ENCODE measurements at regions not wholly inside any gene's neighbourhood (a gene's known extent, or its start where the extent isn't known, plus 50 kb on each side); places are given as distances from the start of the nearest gene placed in this dataset.
"Not testable (repeated sequence)": the region's sequence is repeated elsewhere in the genome, so short reads cannot be mapped to it uniquely, and the experiment has no call there.

DNA sequence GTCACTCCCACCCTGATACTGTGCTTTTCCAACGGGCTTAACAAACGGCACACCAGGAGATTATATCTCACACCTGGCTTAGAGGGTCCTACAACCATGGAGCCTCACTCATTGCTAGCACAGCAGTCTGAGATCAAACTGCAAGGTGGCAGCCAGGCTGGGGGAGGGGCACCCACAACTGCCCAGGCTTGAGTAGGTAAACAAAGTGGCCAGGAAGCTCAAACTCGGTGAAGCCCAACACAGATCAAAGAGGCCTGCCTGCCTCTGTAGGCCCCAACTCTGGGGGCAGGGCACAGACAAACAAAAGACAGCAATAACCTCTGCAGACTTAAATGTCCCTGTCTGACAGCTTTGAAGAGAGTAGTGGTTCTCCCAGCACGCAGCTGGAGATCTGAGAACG lies 1022.6 kb downstream of the RAB28 start:
- DNase-seq (ENCODE audit: low read depth in 3 of 3): not testable (repeated sequence)

DNA sequence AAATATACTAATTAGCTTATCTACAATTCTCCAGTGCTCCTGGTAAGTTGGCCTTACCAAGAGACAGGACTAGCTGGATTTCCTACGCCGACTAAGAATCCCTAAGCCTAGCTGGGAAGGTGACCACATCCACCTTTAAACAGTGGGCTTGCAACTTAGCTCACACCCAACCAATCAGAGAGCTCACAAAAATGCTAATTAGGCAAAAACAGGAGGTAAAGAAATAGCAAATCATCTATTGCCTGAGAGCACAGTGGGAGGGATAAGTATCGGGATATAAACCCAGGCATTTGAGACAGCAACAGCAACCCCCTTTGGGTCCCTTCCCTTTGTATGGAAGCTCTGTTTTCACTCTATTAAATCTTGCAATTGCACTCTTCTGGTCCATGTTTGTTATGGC lies 1025.0 kb downstream of the RAB28 start:
- DNase-seq (ENCODE audit: low read depth in 3 of 3): no peak

DNA sequence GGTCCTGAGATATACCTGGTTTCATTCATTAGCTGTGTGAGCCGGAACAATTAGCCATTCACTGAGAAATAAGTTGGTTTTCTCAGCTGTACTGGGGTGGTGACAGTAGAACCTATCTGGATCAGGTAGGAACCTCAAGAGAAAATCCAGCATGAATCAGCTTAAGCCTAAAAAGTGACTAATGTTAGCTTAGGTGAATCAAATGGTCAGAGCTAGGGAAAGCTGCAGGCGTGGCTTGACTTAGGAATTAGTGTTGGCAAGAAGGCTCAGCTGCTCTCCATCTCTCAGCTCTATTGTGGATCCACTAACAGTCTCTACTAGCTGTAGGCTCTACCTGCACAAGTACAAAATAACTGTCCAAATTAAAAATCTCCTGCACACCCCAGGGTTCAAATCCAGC lies 1025.5 kb downstream of the RAB28 start:
- no peak for DNase-seq (ENCODE audit: low read depth in 3 of 3)

DNA sequence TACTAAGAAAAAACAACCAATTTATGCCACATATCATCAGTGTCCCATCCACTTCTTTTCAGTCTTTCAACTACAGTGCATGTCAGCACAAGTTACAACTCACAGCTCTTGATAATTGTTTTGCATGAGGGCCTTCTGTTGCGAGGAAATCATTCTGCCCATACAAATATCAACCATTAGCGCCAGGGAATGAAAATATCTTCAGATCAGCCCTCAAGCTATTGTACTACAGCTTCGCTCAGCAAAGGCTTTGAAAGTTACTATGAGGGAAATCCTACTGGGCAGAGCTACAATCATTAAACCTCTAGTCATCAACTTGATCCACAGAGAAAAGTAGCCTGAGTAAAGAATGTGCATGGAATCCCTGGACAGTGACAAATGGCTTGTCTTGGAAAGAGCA lies 1023.6 kb upstream of the HS3ST1 start:
- DNase-seq (ENCODE audit: low read depth in 3 of 3): no peak

DNA sequence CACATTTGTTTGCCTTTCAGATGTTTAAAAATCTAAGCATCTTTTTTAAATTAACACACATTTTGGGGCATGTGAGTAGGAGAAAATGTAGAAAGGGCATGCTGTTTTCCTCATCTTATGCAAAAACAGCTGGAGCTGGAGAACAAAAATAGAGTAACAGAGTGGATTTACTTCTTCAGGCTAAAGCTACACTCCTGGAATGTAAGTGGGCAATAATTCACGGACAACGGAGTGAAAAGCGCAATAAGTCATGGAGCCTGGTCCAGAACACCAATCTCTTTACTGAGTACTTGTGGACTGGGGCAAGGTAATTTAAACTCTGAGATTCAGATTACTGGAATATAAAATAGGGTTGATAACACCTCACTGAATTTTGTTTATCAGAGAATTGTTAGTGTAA lies 1018.8 kb upstream of the HS3ST1 start:
- DNase-seq (ENCODE audit: low read depth in 3 of 3): no peak

DNA sequence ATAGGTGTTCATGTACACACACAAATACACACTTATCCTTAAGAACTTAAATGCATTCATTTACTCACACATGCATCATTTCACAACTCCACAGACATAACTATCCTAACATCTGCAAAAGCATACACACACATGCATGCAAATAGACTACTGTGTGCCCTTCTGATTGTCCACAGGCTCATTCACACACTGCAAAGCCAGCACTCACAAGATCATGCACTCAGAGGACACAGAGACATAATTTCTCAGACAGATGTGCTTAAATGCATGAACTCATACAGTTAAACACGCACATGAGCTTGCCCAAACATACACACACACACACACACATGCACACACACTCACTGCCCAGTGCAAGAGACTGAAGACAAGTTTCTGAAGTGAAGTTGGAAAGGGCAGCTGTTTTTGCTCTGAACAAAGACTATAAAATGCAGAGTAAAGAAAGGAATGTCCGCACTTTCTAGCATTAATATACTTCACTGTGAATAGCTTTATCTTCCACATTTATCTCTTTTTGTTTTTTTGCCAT lies 1018.0 kb upstream of the HS3ST1 start:
- no peak for DNase-seq (ENCODE audit: low read depth in 3 of 3)

DNA sequence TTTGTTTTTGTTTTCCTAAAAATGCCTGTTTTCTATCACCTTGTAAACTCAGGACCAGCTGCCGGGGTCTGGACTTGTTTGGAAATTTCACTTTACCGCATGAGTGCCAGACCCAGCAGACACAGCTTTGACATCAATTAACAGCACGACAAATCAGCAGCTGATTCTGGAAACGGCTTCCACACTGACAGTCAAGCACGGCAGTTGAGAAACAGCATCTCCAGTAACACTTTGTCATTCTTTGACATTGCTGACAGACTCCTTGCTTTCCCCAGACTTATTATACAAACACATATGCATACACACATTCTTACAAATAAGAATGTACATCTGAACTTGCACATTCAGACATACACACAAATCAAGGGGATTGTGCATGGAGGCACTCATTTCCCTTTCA lies 1017.6 kb upstream of the HS3ST1 start:
- DNase-seq (ENCODE audit: low read depth in 3 of 3): no peak

DNA sequence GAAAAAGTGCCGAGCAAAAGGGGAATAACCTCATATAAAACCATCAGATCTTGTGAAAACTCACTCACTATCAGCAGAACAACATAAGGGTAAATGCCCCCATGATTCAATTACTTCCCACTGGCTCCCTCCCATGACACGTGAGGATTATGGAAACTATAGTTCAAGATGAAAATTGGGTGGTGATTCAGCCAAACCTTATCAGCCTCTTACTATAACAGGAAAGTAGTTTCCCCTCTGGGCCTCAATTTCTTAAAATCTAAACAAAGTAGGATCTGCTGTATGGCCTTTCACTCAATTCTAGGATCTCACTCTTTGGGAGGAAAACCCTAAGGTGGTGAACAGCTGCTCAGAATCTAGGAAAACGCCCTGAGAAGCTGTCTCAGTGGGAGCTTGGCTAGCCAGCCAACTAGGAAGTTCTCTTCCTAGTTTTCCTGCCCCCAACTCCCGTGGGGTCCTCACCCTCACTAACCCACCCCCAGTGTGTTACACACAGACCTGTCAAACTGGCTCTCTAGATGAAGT lies 1017.1 kb upstream of the HS3ST1 start:
- no peak for DNase-seq (ENCODE audit: low read depth in 3 of 3)

DNA sequence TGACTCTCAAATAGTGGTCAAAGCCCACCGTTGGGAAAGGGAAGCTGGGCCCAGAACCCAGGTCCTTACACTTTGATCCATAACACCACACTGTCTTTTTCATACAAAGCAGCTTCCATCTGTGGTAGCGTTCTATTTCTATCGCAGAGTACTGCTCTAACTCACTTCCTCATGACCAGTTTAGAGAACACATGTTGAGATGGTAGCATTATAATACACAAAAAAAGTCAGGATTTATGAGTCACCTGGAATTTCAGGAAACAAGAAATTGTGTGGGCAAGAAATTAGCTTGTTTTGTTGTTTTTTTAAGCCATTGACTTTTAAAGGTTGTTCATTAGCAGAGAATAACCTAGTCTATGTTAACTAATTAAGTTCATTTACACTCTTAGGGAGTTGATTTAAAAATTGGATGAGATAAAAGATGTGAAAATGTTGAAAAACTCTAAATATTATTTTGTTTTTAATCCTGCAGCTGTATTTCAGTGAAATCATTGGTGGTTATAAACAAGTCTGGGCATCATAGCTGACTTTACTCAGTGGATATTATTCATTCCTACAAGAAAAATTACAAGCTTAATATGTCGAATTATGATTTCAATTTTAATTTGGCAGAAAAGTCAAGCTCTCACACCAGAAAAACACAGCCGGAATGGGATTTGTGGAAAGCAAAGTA lies 1011.1 kb upstream of the HS3ST1 start:
- no peak for DNase-seq (ENCODE audit: low read depth in 3 of 3)

DNA sequence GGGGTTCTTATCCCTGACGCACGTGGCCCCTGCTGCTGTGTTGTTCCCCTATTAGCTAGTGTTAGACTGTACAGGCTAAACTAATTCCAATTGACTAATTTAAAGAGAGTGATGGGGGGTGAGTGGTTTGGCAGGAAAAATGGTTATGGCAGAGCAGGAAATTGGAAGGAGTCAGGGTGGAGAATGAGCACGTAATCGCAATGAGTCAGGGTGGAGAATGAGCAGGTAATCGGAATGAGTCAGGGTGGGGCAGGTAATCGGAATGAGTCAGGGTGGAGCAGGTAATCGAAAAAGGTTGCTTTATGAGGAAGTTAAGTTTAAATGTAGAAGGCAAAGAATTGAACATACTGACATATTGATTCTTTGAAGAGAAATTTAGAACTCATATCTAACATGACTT lies 1002.6 kb upstream of the HS3ST1 start:
- DNase-seq (ENCODE audit: low read depth in 3 of 3): not testable (repeated sequence)

DNA sequence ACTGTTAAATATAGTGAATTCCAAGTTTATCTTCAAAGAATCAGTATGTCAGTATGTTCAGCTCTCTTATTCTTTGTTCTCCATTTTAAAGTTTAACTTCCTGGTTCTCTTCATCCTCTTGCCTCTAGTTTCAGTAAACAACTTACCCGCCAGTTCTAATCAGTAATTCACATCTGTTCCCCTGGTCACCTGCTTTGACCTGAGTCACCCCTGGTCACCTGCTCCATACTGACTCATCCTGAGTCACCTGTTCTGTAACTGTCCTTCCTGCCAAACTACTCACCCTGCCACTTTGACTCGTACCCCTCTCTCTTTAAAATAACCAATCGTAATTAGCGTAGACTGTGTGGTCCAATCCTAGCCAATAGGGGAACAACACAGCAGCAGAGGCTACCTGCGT lies 992.7 kb upstream of the HS3ST1 start:
- DNase-seq (ENCODE audit: low read depth in 3 of 3): no peak

DNA sequence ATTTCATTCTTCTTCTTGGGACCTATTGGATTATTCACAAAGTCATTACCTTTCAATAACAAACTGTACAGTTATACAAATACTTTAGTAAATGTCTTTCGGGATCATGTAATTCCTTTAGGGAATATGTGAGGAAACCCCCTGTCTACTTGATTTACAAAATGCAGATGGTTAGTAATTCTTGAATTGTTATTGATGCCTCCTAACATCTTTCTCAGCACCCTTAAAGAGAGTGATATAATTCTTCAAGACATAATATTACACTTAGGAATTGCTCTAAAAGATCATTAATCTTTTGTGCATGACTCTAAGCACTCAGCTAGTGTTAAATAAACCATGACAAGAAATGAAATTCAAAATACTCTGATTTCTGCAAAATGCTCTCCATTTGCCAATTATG lies 988.1 kb upstream of the HS3ST1 start:
- DNase-seq (ENCODE audit: low read depth in 3 of 3): no peak

DNA sequence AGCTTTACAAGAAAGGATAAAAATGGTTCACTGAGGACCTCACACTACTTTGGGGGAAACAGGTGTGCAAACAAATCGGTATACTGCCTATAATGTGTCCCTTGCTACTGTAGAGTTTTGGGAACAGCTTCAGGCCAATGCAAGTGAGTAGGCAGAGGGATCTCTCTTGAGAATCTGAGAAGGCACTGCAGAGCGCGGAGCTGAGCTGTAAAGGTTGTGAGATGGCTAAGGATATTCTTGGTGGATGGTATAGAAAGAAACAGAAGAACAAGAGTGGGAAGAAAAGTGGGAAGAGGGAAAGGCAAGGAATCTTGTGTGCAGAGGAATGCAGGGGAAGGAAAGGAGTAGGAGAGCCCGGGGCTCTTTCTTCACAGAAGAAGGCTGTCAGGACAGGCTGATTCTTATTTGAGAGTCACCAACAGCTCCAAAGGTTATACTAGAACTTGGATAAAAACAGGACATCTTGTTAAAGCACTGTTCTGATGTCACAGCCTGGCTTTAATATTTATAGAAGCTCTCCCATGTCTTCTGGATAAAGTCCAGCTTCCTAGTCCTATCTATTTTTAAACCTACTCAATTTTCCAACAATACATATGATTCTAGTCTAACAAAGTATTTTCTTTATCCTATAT lies 985.6 kb upstream of the HS3ST1 start:
- DNase-seq (ENCODE audit: low read depth in 3 of 3): no peak

DNA sequence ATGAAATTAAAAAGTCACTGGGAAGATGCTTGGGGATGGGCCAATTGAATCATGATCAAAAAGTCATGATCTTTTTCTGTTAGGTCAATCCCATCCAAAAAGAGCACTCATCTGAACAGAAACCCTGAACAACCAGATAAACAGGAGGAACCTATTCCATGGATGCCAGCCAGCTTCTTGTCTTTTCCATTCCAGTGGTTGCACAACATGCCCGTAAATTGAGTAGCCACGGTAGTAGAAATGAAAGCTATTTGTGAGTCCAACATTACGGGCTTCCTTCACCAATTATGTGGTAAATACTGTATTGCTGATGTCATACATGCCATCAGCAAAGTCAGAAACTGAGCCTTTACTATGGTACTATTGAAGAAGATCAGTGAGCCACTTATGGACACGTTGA lies 982.4 kb upstream of the HS3ST1 start:
- DNase-seq (ENCODE audit: low read depth in 3 of 3): no peak

DNA sequence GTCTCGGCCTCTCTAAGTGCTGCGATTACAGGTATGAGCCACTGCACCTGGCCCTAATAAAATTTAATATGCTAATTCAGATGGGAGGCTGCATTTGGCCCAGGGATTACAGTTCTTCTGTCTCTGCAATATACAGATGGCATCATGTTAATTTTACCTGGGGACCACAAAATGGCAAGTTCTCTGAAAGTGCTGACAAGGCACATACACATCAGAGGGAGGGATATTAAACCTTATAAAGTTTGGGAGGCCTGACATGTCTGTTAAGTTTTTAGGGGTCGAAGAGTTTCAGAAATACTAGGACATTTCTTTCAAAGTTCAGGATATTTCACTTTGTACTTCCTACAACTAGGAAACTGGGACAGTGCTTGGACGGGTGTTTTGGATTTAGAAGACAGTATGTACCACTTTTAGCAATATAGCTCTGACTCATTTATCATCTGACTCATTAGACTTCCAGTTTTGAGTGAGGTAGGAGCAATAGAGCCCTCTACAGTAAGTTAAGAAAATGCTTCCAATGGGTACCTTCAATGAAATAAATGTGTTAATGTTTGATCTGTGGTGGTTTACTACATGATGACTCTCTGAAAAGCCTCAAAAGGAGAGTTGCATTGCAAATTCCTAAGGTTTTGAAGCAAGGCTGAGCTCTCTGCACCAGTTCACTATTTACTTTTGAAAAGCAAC lies 981.0 kb upstream of the HS3ST1 start:
- no peak for DNase-seq (ENCODE audit: low read depth in 3 of 3)

DNA sequence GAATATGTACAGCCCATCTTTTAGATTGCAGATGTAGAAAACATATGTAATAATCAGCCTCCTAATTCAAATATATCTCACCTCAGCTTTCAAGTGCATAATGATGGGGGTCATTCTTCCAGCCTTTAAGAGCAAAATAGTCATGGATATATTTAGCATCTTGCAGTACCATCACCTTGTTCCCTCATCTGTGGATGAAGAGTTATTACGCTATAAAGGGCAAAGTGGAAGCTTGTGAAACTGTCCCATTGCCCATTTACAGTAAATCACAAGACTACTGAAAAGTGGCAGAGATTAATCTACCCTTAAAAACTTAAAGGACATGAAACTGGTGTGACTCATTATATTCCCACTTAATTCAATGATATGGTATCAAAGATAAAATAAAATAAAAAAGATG lies 979.7 kb upstream of the HS3ST1 start:
- no peak for DNase-seq (ENCODE audit: low read depth in 3 of 3)

DNA sequence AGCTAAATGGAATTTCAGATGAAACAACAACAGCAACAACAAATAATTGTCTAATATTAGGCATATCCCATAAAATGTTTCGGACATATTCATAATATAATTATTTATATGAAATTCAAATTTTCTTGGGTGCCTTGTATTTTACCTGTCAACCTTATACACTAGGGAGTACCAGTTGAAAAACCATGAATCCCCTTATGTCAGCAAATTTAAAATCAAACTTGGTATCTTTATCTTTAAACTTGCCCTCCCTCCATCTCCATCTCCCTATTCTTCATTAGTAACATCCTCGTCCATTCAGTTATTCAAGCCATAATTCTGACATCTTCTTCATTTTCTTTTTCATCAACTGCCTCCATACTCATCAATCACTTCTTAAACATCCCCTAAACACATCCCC lies 974.5 kb upstream of the HS3ST1 start:
- DNase-seq (ENCODE audit: low read depth in 3 of 3): no peak

DNA sequence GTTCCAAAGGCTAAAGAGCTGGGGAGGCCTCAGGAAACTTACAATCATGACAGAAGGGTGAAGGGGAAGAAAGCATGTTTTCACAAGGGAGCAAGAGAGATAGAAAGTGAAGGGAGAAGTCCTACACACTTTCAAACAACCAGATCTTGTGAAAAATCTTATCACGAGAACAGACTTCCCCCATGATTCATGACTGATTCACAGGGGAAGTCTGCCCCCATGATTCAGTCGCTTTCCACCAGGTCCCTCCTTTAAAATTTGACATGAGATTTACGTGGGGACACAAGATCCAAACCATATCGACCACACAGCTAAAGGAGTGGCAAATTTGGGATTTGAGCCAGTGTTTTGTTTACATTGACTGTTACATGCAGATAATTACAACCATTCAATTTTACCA lies 971.1 kb upstream of the HS3ST1 start:
- DNase-seq (ENCODE audit: low read depth in 3 of 3): no peak

DNA sequence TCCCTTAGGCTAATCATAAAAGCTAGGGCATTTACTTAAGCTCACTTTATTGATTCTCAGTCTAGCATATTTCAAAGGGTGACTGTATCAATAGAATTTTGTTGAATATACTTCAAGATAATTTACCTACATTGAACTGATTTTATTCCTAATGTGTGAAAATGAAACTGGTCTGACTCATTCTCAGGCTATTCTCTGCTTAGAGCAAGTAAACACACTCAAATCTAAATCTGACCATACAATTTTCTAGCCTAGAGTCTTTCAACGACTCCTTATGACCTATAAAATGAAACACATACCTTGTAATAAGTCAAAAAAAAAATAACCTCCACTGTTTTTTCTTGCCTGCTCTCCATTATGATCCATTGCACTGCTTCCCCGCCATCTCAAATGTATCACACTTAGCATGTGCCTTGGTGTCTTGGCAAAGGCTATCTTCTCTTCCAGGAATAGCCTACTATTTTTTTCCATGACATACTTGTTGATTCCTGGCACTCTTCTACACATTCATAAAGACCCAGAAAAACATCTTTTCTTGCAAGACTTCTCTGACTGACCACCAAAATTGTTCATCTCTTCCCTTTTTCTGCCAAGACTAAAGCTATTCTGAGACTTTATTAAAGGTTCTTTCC lies 965.1 kb upstream of the HS3ST1 start:
- no peak for DNase-seq (ENCODE audit: low read depth in 3 of 3)

DNA sequence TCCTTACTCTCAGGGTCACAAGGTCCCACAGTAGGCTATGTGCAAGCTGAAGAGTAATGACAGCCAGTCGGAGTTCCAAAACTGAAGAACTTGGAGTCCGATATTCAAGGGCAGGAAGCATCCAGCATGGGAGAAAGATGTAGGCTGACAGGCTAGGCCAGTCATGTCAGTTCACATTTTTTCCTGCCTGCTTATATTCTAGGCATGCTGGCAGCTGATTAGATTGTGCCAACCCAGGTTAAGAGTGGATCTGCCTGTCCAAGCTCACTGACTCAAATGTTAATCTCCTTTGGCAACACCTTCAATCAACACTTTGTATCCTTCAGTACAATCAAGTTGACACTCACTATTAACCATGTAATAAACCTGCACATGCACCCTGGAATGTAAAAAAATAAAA lies 960.9 kb upstream of the HS3ST1 start:
- no peak for DNase-seq (ENCODE audit: low read depth in 3 of 3)

DNA sequence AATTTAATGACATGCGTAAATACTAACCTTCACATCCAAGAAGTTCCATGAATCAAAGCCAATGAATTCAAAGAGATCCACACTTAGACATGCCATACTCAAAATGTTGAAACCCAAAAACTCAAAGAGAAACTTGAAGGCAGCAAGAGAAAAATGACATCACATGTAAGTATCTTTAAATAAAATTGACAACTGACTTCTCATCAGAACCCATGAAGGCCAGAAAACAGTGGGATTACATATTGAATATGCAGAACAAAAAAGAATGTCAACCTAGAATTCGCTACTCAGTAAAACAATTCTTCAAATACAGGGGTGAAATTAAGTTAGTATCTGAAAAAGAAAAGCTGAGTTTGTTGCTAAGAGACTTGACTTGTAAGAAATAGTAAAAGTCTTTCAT lies 953.9 kb upstream of the HS3ST1 start:
- no peak for DNase-seq (ENCODE audit: low read depth in 3 of 3)

DNA sequence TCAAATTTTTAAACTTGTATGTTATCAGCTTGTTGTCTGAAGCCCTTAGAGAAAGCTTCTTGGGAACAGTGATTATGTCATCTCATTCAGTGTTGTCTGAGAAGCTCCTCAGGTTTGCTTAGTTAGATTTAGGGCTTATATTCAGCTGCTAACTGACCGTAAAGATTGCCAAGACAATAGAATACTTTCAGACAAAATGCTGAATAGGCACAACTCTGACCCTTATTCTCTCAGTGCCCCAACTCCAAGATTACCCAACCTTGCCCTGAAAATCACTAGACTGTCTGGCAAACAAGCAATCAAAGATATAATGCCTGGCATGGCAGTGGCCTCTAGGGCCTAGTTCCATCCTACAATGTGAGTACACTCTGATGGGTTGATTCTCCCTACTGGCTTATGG lies 950.5 kb upstream of the HS3ST1 start:
- DNase-seq (ENCODE audit: low read depth in 3 of 3): no peak

Data from stimulated activated CD4-positive, alpha-beta T cell treated with anti-CD3 and anti-CD28 coated beads, TNF-alpha, amount 100 ng/mL, for 48 hours (primary cell).